ENCODE measurements at regions not wholly inside any gene's neighbourhood (a gene's known extent, or its start where the extent isn't known, plus 50 kb on each side); places are given as distances from the start of the nearest gene placed in this dataset.

DNA sequence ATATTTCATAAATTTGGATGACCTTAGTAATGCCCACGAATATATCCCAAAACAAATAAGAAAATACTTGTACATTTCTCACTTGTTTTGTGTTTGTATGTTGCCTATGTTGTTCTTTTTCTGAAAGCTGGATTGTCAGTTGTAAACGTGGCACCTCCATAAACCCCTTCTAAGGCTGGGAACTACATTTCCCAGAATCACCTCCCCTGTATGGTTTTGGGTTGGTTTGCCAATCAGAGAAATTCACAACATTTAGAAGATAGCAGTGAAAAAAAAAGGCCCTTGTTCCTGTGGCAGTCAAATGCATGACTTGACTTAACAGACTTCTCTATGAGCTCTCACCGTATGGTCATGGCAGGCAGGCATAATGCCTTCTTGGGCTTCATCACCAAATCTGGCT, 676.3 kb upstream of the STEAP1 start:
- Mint-ChIP-seq H3K27ac (no peak overlapping the region), H3K4me1 (no peaks in the 10 kb centered on the region), H3K4me3 (no peak overlapping the region), H3K9me3 (no peaks in the 10 kb centered on the region), H3K36me3 (ENCODE audit: low read depth) (no peaks in the 10 kb centered on the region), H3K27me3 (ENCODE audit: insufficient read depth) (no peaks in the 10 kb centered on the region)
- Histone ChIP-seq H3K27ac (ENCODE audit: low read depth, low read length) (no peak overlapping the region), H3K9me3 (ENCODE audit: control insufficient read depth, low read length) (peaks cover 3% of the 10 kb centered on the region), H3K4me3 (ENCODE audit: low read length) (no peak overlapping the region), H3K9ac (ENCODE audit: extremely low read depth, low read length, poor library complexity, severe bottlenecking) (no peak overlapping the region), H3K27me3 (ENCODE audit: control insufficient read depth, insufficient read depth, low read length, poor library complexity, severe bottlenecking) (no peaks in the 10 kb centered on the region), H3K4me1 (ENCODE audit: control insufficient read depth, insufficient read depth, low read length) (no peaks in the 10 kb centered on the region), H3K36me3 (ENCODE audit: control insufficient read depth, insufficient read depth, low read length) (no peaks in the 10 kb centered on the region)
- no peak for DNase-seq
- TF ChIP-seq CTCF (conservative IDR thresholded peaks at IDR 0.05): no peak
- WGBS, 2 experiments (ENCODE audit: insufficient coverage in 1 of 2, insufficient read length in 1 of 2): 71 to 80% methylated on average over 1 to 2 of the region's 3 CpGs

DNA sequence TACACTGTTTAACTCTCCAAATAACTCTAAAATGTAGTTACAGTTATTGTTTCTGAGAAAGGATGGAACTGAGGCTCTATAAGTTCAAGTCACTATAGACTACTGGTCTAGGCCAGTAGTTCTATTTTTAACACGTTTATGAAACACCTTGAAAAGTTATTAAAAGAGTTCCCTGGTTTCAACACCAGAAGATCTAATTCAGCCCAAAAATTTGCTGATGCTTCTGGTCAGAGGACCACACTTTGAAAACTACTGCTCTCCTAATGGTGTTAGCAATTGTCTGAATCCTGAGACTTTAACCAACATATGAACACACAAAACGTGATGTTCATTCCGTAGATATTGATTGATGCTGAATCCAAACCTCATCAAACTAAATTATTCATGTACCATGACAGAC, 658.6 kb upstream of the STEAP1 start:
- Histone ChIP-seq H3K27ac (ENCODE audit: low read depth, low read length) (no peak overlapping the region), H3K36me3 (ENCODE audit: control insufficient read depth, insufficient read depth, low read length) (no peaks in the 10 kb centered on the region), H3K27me3 (ENCODE audit: control insufficient read depth, insufficient read depth, low read length, poor library complexity, severe bottlenecking) (no peaks in the 10 kb centered on the region), H3K4me3 (ENCODE audit: low read length) (no peak overlapping the region), H3K9me3 (ENCODE audit: control insufficient read depth, low read length) (peaks cover 16% of the 10 kb centered on the region), H3K4me1 (ENCODE audit: control insufficient read depth, insufficient read depth, low read length) (no peaks in the 10 kb centered on the region), H3K9ac (ENCODE audit: extremely low read depth, low read length, poor library complexity, severe bottlenecking) (no peak overlapping the region)
- DNase-seq: no peak
- TF ChIP-seq CTCF (conservative IDR thresholded peaks at IDR 0.05): no peak
- Mint-ChIP-seq H3K36me3 (ENCODE audit: low read depth) (no peaks in the 10 kb centered on the region), H3K27ac (no peak overlapping the region), H3K9me3 (no peaks in the 10 kb centered on the region), H3K4me3 (no peak overlapping the region), H3K27me3 (ENCODE audit: insufficient read depth) (no peaks in the 10 kb centered on the region), H3K4me1 (no peaks in the 10 kb centered on the region)
- WGBS, 2 experiments (ENCODE audit: insufficient coverage in 1 of 2, insufficient read length in 1 of 2): 71 to 80% methylated on average over 3 of the region's 3 CpGs

- H3K36me3 Mint-ChIP-seq (ENCODE audit: low read depth): no peaks in the 10 kb centered on the region
- no peak for TF ChIP-seq CTCF (conservative IDR thresholded peaks at IDR 0.05)
- DNase-seq: no peak
- H3K27ac ChIP-seq (ENCODE audit: low read depth, low read length): no peak overlapping the region
- no peaks in the 10 kb centered on the region for H3K9me3 Mint-ChIP-seq
- H3K4me1 ChIP-seq (ENCODE audit: control insufficient read depth, insufficient read depth, low read length): no peaks in the 10 kb centered on the region
- no peaks in the 10 kb centered on the region for H3K27me3 ChIP-seq (ENCODE audit: control insufficient read depth, insufficient read depth, low read length, poor library complexity, severe bottlenecking)
- no peak overlapping the region for H3K9ac ChIP-seq (ENCODE audit: extremely low read depth, low read length, poor library complexity, severe bottlenecking)
- WGBS, 2 experiments (ENCODE audit: insufficient coverage in 1 of 2, insufficient read length in 1 of 2): 67 to 70% methylated on average over 1 of the region's 2 CpGs
- H3K36me3 ChIP-seq (ENCODE audit: control insufficient read depth, insufficient read depth, low read length): no peaks in the 10 kb centered on the region
- no peak overlapping the region for H3K4me3 ChIP-seq (ENCODE audit: low read length)
- peaks cover 22% of the 10 kb centered on the region for H3K9me3 ChIP-seq (ENCODE audit: control insufficient read depth, low read length)
- H3K27ac Mint-ChIP-seq: no peak overlapping the region
- H3K4me3 Mint-ChIP-seq: no peak overlapping the region
- H3K27me3 Mint-ChIP-seq (ENCODE audit: insufficient read depth): no peaks in the 10 kb centered on the region
- no peaks in the 10 kb centered on the region for H3K4me1 Mint-ChIP-seq
Measured at GRCh38 chr7:89500084-89500483, 654.2 kb upstream of the STEAP1 start.
